ENCODE measurements at regions not wholly inside any gene's neighbourhood (a gene's known extent, or its start where the extent isn't known, plus 50 kb on each side); places are given as distances from the start of the nearest gene placed in this dataset.

DNA sequence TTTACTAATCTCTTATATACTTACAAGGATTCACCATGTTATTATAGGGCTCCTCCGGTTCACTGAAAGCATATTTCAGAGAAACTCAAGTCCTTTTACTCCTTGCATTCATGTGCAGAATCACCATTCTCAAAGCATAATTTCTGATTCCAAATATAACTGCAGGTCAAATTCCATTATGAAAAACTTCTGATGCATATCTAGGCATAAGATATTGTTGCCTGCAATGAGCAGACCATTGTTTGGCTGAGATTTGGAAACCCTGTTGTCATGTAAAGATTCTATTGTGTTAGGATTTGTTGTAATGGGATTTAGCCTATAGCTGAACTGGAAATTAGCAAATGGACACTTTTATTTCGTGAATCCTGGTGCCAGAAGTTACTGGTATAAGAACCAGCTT, 69.5 kb upstream of the PRICKLE2 start:
- no peak for TF ChIP-seq CEBPB (IDR thresholded peaks at IDR 0.05)
- TF ChIP-seq NFIC (IDR thresholded peaks at IDR 0.05) = no peak
- no peak for TF ChIP-seq YY1 (IDR thresholded peaks at IDR 0.05; ENCODE audit: low read depth)
- no peak for TF ChIP-seq EGR1 (IDR thresholded peaks at IDR 0.05)
- TF ChIP-seq, protein P1, sequence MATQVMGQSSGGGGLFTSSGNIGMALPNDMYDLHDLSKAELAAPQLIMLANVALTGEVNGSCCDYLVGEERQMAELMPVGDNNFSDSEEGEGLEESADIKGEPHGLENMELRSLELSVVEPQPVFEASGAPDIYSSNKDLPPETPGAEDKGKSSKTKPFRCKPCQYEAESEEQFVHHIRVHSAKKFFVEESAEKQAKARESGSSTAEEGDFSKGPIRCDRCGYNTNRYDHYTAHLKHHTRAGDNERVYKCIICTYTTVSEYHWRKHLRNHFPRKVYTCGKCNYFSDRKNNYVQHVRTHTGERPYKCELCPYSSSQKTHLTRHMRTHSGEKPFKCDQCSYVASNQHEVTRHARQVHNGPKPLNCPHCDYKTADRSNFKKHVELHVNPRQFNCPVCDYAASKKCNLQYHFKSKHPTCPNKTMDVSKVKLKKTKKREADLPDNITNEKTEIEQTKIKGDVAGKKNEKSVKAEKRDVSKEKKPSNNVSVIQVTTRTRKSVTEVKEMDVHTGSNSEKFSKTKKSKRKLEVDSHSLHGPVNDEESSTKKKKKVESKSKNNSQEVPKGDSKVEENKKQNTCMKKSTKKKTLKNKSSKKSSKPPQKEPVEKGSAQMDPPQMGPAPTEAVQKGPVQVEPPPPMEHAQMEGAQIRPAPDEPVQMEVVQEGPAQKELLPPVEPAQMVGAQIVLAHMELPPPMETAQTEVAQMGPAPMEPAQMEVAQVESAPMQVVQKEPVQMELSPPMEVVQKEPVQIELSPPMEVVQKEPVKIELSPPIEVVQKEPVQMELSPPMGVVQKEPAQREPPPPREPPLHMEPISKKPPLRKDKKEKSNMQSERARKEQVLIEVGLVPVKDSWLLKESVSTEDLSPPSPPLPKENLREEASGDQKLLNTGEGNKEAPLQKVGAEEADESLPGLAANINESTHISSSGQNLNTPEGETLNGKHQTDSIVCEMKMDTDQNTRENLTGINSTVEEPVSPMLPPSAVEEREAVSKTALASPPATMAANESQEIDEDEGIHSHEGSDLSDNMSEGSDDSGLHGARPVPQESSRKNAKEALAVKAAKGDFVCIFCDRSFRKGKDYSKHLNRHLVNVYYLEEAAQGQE (IDR thresholded peaks at IDR 0.05; ENCODE audit: low read depth) = no peak
- TF ChIP-seq, protein P2, sequence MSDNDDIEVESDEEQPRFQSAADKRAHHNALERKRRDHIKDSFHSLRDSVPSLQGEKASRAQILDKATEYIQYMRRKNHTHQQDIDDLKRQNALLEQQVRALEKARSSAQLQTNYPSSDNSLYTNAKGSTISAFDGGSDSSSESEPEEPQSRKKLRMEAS (IDR thresholded peaks at IDR 0.05) = no peak
- no peak for TF ChIP-seq CREB1 (IDR thresholded peaks at IDR 0.05; ENCODE audit: low read depth)
- TF ChIP-seq EP300 (IDR thresholded peaks at IDR 0.05; ENCODE audit: borderline replicate concordance) = no peak
- no peak for TF ChIP-seq RAD21 (IDR thresholded peaks at IDR 0.05; ENCODE audit: low read depth)
- no peak for TF ChIP-seq ZBTB7A (IDR thresholded peaks at IDR 0.05; ENCODE audit: low read depth)

Measured in Ishikawa (cell line).